Activated CD8-positive, alpha-beta T cell treated with anti-CD3 and anti-CD28 coated beads for 36 hours (primary cell): ENCODE measurements at regions not wholly inside any gene's neighbourhood (a gene's known extent, or its start where the extent isn't known, plus 50 kb on each side); places are given as distances from the start of the nearest gene placed in this dataset.

Experiments used
- ATAC-seq: fragments of 200-7000 bp; cut with Tn5 transposase; one replicate; pipeline ENCODE4 v1.10.0; 2021; ENCODE audit warnings: mild to moderate bottlenecking, moderate library complexity
- CTCF ChIA-PET: fragments of 350-600 bp; sonication (Branson Sonifier 250); formaldehyde crosslinking; loops from one replicate; lab custom pipeline; 2021; ENCODE audit warnings: antibody characterized with exemption; lab: Charles Lee
- POLR2A ChIA-PET: fragments of 350-600 bp; sonication (Branson Sonifier 250); formaldehyde crosslinking; loops from one replicate; lab custom pipeline; 2021; ENCODE audit warnings: antibody characterized with exemption; lab: Charles Lee
- DNase-seq: peaks from one replicate; pipeline ENCODE4 v3.0.0-alpha.2; 2020
- H3K27ac Mint-ChIP-seq: one replicate; pipeline ENCODE4 v1.8.0; 2021; ENCODE audit warnings: mild to moderate bottlenecking, mixed read lengths
- H3K27me3 Mint-ChIP-seq: one replicate; pipeline ENCODE4 v1.8.0; 2021; ENCODE audit warnings: mixed read lengths
- H3K36me3 Mint-ChIP-seq: one replicate; pipeline ENCODE4 v1.8.0; 2021; ENCODE audit warnings: low read depth, mixed read lengths
- H3K4me1 Mint-ChIP-seq: one replicate; pipeline ENCODE4 v1.8.0; 2021; ENCODE audit warnings: low read depth, mixed read lengths
- H3K4me3 Mint-ChIP-seq: one replicate; pipeline ENCODE4 v1.8.0; 2021; ENCODE audit warnings: mild to moderate bottlenecking, moderate library complexity, mixed read lengths
- H3K9me3 Mint-ChIP-seq: one replicate; pipeline ENCODE4 v1.8.0; 2021; ENCODE audit warnings: mixed read lengths
- intact Hi-C: fragments of 100-400 bp; cut with micrococcal nuclease; formaldehyde crosslinking; loops from one replicate; pipeline ENCODE4 v1.10.0; 2022
- TF ChIP-seq, protein P1 (sequence below): fragments of 200-600 bp; IDR thresholded peaks from one replicate; pipeline ENCODE4 v1.8.0; 2022; ENCODE audit warnings: antibody characterized with exemption, mild to moderate bottlenecking

DNA sequence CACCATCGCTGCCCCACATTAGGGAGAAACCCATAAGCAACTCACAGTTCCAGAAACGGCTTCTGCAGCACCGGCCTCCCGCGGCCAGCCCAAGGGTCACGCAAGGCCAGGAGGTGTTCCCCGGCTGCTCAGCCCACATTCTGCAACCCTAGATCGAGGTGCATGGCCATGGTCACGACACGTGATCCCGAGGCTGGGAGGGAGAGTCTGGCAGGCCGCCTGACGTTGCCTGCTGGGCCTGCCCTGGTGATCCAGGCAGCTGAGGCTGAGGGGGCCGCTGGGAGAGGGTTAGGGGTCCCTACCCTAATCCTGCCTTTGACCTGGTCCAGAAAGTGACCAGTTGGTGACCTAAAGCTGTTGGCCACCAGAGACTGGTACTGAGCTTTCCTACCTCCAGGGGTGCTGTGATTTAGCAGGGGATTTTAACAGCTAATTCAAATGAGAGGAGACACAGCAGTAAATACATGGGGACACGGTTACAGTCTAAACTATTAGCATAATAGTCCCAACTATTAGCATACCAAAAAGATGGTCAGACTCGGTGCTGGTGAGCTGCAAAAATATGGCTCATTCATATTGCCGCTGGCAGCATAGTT is 97.4 kb upstream of the CIBAR2 start:
- CTCF ChIA-PET = no interaction called here
- TF ChIP-seq, protein P1, sequence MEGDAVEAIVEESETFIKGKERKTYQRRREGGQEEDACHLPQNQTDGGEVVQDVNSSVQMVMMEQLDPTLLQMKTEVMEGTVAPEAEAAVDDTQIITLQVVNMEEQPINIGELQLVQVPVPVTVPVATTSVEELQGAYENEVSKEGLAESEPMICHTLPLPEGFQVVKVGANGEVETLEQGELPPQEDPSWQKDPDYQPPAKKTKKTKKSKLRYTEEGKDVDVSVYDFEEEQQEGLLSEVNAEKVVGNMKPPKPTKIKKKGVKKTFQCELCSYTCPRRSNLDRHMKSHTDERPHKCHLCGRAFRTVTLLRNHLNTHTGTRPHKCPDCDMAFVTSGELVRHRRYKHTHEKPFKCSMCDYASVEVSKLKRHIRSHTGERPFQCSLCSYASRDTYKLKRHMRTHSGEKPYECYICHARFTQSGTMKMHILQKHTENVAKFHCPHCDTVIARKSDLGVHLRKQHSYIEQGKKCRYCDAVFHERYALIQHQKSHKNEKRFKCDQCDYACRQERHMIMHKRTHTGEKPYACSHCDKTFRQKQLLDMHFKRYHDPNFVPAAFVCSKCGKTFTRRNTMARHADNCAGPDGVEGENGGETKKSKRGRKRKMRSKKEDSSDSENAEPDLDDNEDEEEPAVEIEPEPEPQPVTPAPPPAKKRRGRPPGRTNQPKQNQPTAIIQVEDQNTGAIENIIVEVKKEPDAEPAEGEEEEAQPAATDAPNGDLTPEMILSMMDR = no peak
- DNase-seq (no peak), ATAC-seq (no peak)
- Mint-ChIP-seq H3K27me3 (no peaks in the 10 kb centered on the region), H3K9me3 (no peaks in the 10 kb centered on the region), H3K4me1 (no peaks in the 10 kb centered on the region), H3K27ac (no peak overlapping the region), H3K36me3 (no peaks in the 10 kb centered on the region), H3K4me3 (no peak overlapping the region)
- POLR2A ChIA-PET = no interaction called here
- intact Hi-C loops = no loop called here

DNA sequence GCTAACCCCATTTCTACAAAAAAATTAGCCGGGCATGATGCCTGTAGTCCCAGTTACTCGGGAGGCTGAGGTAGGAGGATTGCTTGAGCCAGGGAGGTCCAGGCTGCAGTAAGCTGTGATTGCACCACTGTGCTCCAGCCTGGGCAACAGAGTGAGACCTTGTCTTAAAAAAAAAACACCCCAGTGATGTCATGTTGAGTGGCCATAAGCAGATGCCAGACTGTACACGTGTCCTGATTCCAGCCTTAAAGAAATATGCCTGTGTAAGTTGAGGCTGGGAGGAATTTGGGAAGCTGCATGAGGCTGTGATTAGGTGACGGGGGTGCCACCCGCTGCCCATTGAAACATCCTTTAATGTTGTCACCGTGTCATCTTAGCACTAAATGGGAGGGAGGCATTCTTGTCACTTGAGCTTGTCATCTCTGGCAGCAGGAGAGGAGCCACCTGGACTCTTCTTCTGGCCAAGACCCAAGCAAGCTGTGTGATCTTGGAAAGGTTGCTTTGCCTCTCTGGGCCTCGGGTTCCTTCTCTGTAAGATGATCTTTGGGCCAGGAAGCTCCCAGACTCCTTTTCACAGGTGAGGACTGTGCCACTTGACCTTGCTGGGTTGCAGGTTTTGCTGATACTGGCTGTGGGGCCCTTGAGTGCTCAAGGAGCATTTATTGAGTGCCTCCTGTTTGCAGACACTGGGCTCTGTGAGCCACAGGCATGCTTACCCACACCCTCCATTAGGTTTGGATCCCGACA is 98.3 kb upstream of the CIBAR2 start:
- TF ChIP-seq, protein P1 = no peak
- DNase-seq (no peak), ATAC-seq (no peak)
- CTCF ChIA-PET = no interaction called here
- H3K27me3 Mint-ChIP-seq = no peaks in the 10 kb centered on the region
- intact Hi-C loops = no loop called here
- H3K4me1 Mint-ChIP-seq = no peaks in the 10 kb centered on the region
- no peaks in the 10 kb centered on the region for H3K9me3 Mint-ChIP-seq
- H3K4me3 Mint-ChIP-seq = no peak overlapping the region
- POLR2A ChIA-PET = no interaction called here
- H3K27ac Mint-ChIP-seq = no peak overlapping the region
- H3K36me3 Mint-ChIP-seq = no peaks in the 10 kb centered on the region

DNA sequence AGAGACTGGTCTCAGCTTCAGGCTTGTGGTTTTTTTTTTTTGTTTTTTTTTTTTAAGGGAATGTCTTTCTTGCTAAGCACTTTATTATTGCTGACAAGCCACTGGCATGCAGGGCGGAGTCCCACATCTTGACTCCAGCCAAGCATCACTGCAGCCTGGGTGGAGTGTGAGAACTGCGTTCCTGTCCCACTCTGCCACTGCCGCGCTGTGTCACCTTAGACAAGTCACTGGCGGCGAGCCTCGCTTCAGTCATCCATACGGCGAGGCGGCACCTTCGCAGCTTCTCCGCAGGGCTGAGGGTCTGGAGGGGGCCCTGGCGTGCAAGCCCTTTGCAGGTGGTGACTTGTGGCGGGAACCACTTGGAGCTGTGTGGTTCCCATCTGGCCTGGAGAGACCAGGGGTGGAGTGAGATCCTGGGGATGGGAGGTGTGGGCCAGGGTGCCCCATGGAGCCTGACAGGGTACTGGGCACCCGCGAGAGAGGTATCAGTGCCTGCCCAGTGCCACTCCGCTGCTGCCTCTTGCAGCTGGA is 99.1 kb upstream of the CIBAR2 start:
- no peak overlapping the region for H3K4me3 Mint-ChIP-seq
- H3K27ac Mint-ChIP-seq = no peak overlapping the region
- ATAC-seq (no peak), DNase-seq (no peak)
- H3K36me3 Mint-ChIP-seq = no peaks in the 10 kb centered on the region
- TF ChIP-seq, protein P1 = no peak
- H3K4me1 Mint-ChIP-seq = no peaks in the 10 kb centered on the region
- no peaks in the 10 kb centered on the region for H3K27me3 Mint-ChIP-seq
- intact Hi-C loops = no loop called here
- CTCF ChIA-PET = no interaction called here
- H3K9me3 Mint-ChIP-seq = no peaks in the 10 kb centered on the region
- POLR2A ChIA-PET = no interaction called here

DNA sequence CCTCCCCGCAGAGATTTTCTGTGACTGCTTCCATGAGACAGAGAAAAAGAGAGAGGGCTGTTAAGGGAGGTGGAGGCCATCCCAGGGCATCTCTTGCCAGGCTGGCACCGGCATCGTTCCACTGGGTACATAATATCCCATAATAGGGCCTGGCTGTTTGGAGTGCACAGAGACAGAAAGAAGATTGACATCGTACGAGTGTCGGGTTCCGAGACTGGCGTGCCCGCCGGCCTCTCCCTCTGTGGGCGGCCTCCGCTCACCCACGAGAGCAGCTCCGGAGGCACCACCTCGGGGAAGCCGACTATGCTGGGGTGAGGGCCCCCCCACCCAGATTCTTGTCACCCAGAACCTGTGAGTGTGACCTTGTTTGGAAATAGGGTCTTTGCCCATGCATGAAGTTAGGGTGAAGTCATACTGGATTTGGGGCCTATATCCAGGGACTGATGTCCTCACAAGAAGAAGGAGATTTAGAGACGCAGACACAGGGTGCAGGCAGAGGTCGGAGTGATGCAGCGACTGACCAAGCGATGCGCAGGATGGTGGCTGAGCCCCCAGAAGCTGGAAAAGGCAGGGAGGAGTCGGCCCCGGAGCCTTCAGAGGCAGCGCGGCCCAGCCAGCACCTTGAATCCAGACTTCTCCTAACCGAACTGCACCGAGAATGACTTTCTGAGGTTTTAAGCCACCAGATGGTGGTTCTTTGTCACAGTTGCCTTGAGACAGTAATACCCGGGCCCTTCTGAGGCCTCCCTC is 101.8 kb upstream of the CIBAR2 start:
- TF ChIP-seq, protein P1 = no peak
- ATAC-seq (no peak), DNase-seq (no peak)
- no peaks in the 10 kb centered on the region for H3K36me3 Mint-ChIP-seq
- intact Hi-C loops = no loop called here
- ChIA-PET CTCF (interaction anchor here (1.1 to 1.2 kb wide), 2 partner anchors 61 to 262 kb away, joined by 3 to 4 read pairs; no protein-coding TSS in a partner anchor), POLR2A (no interaction called here)
- no peak overlapping the region for H3K27ac Mint-ChIP-seq
- no peaks in the 10 kb centered on the region for H3K4me1 Mint-ChIP-seq
- no peak overlapping the region for H3K4me3 Mint-ChIP-seq
- H3K27me3 Mint-ChIP-seq = no peaks in the 10 kb centered on the region
- no peaks in the 10 kb centered on the region for H3K9me3 Mint-ChIP-seq
